A204.1 (cell line): ENCODE measurements at regions not wholly inside any gene's neighbourhood (a gene's known extent, or its start where the extent isn't known, plus 50 kb on each side); places are given as distances from the start of the nearest gene placed in this dataset.

Source experiments
- FAIRE-seq: peaks from 2 replicates; lab custom pipeline; 2012; peaks lifted over from hg19 to GRCh38; lab: Jason Lieb, UNC

GRCh38 chr13:70889163-70889562 is 780.9 kb upstream of the KLHL1 start:
- no peak for FAIRE-seq

GRCh38 chr13:70884196-70884595 is 775.9 kb upstream of the KLHL1 start:
- no peak for FAIRE-seq

GRCh38 chr13:70874636-70875035 is 766.4 kb upstream of the KLHL1 start:
- no peak for FAIRE-seq

GRCh38 chr13:70864731-70865130 is 756.5 kb upstream of the KLHL1 start:
- no peak for FAIRE-seq

DNA sequence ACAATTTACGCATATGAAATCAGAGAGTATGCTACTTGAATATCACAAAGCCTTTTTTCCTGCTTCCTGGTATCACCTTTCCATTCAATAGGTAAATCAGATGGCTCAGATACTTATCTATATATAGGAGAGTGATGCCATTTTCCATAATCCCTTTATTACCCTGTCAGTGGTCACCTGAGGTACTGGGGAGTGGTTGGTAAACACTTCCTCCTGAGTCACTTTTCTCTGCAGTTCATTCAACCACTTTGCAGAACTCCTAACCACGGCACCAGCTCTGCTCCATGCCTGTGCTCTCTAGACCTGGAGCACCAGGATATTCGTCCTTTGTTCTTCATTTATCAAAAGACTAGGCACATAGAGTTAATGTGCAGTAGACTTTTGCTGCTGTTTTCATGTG is 748.5 kb upstream of the KLHL1 start:
- FAIRE-seq, result no peak

DNA sequence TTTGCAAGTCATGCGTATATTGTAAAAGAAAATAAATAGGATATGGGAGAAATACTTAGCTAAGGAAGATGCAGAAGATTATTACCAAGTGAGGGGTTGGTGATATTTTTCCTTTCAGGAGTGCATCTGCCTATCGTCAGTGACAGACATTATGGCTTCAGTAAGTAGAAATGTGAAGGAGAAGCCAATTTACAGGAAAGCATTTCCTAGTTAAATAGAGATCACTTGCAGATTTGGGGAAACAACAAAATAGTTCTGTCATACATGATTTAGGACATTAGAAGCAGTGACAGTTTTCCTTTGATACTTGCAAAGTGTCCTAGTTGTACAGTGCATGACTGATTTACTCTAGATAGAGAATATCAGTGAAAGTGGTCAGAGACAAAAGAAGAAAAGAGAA is 747.8 kb upstream of the KLHL1 start:
- no peak for FAIRE-seq

DNA sequence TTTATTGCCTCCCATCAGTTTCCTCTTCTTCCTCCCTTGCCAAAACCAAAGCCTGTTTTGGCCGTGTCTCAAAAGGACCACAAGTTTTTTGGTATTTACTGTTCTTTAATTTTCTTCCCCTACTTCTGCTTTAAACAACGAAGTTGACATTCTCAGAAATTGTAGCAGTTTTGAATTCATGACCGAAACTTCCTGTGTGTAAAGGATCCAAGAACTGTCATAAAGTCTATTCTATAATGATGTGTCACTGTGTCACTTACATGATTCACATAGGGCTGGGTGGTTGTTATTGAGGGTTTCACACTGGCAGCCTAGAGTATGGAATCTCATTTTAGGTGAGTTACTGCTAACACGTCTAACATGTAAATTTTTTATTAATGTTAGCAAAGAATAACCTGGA is 741.0 kb upstream of the KLHL1 start:
- FAIRE-seq, result no peak

GRCh38 chr13:70844391-70845108 is 736.3 kb upstream of the KLHL1 start:
- FAIRE-seq, result no peak

DNA sequence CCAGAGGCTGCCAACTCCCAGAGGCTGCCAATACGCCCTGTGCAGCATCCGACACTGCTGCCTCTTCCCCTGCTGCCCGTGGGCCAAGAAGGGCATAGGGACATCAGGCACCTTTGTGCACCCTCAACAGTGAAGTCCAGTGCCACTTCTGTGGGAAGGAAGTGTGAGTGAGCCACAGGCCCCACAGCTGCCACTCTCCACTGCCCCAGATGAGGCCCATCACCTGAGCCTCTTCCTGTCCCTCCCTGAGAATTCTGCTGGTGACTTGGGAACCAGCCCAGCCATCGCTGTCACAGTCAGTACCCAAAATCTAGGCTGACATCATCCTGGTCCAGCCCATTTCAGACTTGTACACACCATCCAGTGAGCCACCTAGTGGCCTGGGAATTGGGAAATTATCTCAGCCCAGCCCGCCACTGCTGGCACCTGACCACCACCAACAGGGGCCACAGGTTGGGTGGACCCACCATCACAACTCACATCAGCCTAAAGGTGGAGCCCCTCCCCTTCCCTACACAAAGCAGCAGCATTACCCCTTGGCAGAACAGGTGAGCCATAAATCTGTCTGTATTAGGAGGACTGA is 733.9 kb upstream of the KLHL1 start:
- no peak for FAIRE-seq

DNA sequence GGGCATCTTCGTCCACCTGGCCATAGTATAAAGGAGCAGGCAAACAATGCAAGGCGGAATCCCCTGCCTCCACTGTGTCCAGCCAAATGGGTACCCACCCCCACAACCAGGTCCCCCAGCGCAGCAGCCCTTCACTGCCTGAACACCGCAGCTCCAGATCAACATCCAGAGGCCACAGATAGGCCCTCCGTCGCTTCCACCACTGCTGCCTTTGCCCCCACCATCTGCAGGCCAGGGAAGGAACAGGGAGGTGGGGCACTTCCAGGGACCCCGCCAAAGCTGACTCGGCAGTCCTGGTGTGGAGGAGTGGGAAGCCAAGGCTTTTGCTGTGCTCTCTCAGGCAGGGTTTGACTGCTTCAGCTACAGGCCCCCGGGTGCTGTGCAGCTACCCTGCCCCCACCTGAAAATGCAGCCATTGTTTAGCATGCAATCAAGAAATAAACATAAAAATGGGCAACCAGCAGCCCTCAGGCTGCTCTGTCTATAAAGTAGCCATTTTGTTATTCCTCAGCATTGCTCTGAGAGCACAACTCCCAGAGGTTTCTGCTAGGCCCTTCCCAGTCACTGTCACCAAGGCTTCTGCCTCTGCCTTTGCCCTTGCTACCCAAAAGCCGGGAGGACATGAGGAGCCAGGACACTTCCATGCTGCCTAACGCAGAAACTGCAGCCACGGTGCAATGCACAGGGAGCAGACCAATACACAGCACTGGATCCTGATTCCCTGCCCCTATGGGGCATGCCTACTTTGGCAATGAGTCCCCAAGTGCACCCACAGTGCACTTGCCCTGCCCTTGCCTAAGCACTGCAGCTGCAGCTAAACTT is 733.2 kb upstream of the KLHL1 start:
- FAIRE-seq, result no peak

DNA sequence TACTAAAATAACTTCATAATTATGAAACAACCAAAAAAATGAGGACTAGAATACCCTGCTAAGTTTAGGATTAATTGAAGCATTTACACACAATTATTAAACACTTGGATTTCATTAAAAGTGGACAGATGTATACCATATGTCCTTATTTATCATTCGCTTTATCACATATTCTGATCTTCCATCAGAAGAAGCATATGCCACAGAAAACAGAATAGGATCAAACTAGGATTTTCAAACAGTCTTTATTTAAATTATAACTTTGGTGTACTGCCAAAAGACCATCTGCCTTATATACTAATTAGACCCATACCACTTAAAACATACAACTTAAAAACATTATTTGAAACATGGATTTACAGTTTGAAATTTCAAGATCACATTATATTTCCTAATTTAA is 727.1 kb upstream of the KLHL1 start:
- no peak for FAIRE-seq

- FAIRE-seq, result no peak
These were observed 721.5 kb upstream of the KLHL1 start for GRCh38 chr13:70829748-70830147.

GRCh38 chr13:70817576-70817975 is 709.3 kb upstream of the KLHL1 start:
- no peak for FAIRE-seq

- no peak for FAIRE-seq
These were observed 708.6 kb upstream of the KLHL1 start for GRCh38 chr13:70816853-70817252.

DNA sequence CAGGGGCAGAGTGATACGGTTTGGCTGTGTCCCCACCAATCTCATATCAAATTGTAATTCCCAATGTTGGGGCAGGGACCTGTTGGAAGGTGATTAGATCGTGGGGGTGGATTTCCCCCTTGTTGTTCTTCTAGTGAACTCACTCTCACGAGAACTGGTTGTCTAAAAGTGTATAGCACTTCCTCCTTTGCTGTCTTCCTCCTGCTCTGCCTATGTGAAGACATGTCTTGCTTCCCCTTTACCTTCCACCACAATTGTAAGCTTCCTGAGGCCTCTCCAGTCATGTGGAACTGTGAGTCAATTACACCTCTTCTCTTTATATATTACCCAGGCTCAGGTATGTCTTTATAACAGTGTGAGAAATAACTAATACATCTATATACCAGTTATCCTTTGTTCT is 706.4 kb upstream of the KLHL1 start:
- FAIRE-seq, result no peak

DNA sequence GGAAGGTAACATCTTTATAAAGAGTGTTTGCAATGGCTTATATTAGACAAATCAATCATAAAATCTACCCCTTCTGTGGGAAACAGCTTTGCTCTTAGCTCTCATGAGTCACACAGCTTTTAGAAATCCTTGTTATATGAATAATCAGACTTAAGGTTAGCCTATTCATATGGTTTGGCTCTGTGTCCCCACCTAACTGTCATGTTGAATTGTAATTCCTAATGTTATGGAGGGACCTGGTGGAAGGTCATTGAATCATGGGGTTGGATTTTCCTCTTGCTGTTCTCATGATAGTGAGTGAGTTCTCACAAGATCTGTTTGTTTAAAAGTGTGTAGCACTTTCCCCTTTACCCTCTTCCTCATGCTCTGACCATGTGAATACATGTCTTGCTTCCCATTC is 704.2 kb upstream of the KLHL1 start:
- no peak for FAIRE-seq

- no peak for FAIRE-seq
These were observed 701.3 kb upstream of the KLHL1 start for GRCh38 chr13:70809588-70809987.

DNA sequence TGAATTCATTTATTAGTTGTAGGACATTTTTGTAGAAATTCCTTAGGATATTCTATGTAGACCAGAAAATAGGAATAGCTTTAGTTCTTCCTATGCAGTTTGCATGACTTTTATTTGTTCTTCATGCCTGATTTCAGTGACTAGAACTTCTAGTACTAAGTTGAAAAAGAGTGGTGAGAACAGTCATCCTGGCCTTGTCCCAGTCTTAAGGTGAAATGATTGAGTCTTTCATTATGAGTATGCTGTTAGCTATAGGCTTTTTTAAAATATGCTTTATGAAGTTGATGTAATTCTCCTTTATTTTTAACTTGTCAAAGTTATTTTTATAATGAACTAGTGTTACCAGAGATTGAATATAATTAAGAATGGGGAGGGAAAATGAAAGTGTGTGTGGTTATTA is 690.1 kb upstream of the KLHL1 start:
- FAIRE-seq, result no peak

DNA sequence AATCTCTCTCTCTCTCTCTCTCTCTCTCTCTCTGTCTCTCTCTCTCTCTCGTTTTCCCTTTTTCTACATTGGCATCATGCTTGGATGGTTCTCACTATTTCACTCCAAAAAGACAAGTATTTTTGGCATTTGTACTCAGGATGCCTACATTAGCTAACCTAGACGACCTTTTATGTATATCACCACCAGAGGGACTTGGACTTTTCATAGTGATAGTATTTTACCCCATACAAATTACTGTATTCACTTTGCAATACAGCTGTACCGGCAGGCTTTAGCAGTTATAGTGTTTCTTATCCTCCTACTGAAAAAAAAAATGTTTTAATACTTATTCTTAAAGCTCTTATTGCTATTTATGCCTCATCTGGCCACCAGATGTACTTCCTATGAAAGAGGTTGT is 687.2 kb upstream of the KLHL1 start:
- no peak for FAIRE-seq

DNA sequence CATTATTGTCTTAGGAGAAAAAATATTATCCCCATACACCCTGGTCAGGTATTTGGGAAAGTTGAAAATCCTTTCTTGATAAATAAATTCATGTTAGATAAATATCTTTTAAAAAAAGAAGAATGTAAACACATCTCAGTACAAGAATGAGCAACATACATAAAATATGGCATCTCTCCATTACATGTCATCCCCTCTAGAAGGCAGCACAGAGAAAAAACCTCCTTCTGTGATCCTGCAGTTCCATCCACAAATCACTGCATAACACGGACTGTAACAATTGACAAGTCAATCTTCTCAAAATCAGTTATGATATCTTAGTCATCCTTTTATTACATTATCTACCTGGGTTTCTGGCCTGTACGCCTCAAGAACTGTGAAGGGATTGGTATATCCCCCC is 683.9 kb upstream of the KLHL1 start:
- FAIRE-seq, result no peak

DNA sequence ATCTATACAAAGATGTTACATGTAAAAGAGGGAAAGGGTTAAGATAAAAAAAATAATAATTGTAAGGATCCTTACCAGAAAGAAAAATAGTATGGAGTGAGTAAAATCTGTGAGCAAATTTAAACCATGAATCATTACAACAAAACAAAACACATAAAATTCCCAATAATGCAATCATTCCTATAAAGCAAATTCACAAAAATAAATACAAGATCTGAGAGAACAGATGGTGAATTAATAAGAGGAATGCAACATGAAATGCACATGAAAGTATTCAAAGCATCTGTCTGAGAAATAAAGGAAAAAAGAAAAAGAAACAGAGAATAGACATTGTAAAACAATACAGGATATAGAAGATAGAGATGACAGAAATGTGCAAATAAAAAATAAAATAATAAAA is 681.5 kb upstream of the KLHL1 start:
- FAIRE-seq, result no peak

DNA sequence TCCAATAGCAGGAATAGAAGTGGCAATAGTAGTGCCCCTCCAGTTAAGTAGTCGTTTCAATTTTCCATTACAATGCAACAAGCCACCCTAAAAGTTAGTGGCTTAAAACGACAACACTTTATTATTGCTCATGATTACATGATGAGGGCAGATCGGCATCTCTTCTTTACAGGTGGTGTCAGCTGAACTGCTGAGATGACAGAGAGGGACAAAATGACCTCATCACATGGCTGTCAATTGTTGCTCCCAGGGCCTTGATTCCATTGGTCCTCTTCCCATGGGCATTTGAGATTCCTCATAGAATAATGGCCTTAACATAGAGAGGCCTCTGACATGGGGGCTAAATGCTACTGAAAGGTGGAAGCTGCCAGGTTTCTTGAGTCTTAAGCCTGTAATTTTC is 679.8 kb upstream of the KLHL1 start:
- FAIRE-seq, result no peak

- FAIRE-seq, result no peak
These were observed 676.1 kb upstream of the KLHL1 start for GRCh38 chr13:70784207-70784989.
